ENCODE measurements at regions not wholly inside any gene's neighbourhood (a gene's known extent, or its start where the extent isn't known, plus 50 kb on each side); places are given as distances from the start of the nearest gene placed in this dataset.

- Histone ChIP-seq H3K27me3 (ENCODE audit: insufficient read depth, poor library complexity, severe bottlenecking) (no peaks in the 10 kb centered on the region), H3K27ac (replicated peaks) (no peak overlapping the region), H3K4me3 (replicated peaks; ENCODE audit: insufficient read depth, low read length) (no peak overlapping the region)
- no peak for TF ChIP-seq REST (IDR thresholded peaks at IDR 0.05; ENCODE audit: insufficient replicate concordance, low read depth)
- no peak for TF ChIP-seq CTCF (IDR thresholded peaks at IDR 0.05; ENCODE audit: insufficient read depth, low read length)
- no peak for TF ChIP-seq GABPA (IDR thresholded peaks at IDR 0.05; ENCODE audit: low read depth)
- TF ChIP-seq POLR2AphosphoS5 (IDR thresholded peaks at IDR 0.05; ENCODE audit: low read depth): no peak
- TF ChIP-seq SPI1 (IDR thresholded peaks at IDR 0.05; ENCODE audit: borderline replicate concordance, low read depth): no peak
- DNase-seq (ENCODE audit: low read depth in 1 of 2, low spot score in 1 of 2): no peak
Measured at GRCh38 chr12:24133384-24133783, 183.9 kb upstream of the SOX5 start.

GRCh38 chr12:24127919-24128721 is 178.7 kb upstream of the SOX5 start:
- H3K27ac ChIP-seq (replicated peaks): no peak overlapping the region
- no peak for DNase-seq (ENCODE audit: low read depth in 1 of 2, low spot score in 1 of 2)
- no peak overlapping the region for H3K4me3 ChIP-seq (replicated peaks; ENCODE audit: insufficient read depth, low read length)
- TF ChIP-seq GABPA (IDR thresholded peaks at IDR 0.05; ENCODE audit: low read depth): no peak
- H3K27me3 ChIP-seq (ENCODE audit: insufficient read depth, poor library complexity, severe bottlenecking): no peaks in the 10 kb centered on the region

GRCh38 chr12:24125280-24125679 is 175.8 kb upstream of the SOX5 start:
- Histone ChIP-seq H3K27ac (replicated peaks) (no peak overlapping the region), H3K4me3 (replicated peaks; ENCODE audit: insufficient read depth, low read length) (no peak overlapping the region), H3K27me3 (ENCODE audit: insufficient read depth, poor library complexity, severe bottlenecking) (no peaks in the 10 kb centered on the region)
- no peak for DNase-seq (ENCODE audit: low read depth in 1 of 2, low spot score in 1 of 2)
- TF ChIP-seq REST (IDR thresholded peaks at IDR 0.05; ENCODE audit: insufficient replicate concordance, low read depth) (no peak), SPI1 (IDR thresholded peaks at IDR 0.05; ENCODE audit: borderline replicate concordance, low read depth) (no peak), CTCF (IDR thresholded peaks at IDR 0.05; ENCODE audit: insufficient read depth, low read length) (no peak), POLR2AphosphoS5 (IDR thresholded peaks at IDR 0.05; ENCODE audit: low read depth) (no peak)

DNA sequence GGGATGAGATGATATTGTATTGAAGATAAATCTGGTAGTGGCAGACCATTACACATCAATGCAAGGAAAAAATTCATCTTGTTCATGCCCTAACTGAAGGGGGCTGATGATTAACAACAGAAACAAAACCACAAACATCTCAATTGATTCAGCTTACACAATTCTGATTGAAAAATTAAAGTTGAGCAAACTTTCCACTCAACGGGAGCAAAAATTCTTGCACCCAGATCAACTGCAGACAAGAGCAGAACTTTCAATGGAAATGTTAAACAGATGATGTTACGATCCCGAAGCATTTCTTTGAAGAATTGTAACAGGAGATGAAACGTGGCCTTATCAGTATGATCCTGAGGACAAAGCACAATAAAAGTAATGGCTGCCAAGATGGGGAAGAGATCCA is 172.4 kb upstream of the SOX5 start:
- H3K4me3 ChIP-seq (replicated peaks; ENCODE audit: insufficient read depth, low read length): no peak overlapping the region
- DNase-seq (ENCODE audit: low read depth in 1 of 2, low spot score in 1 of 2): no peak
- H3K27ac ChIP-seq (replicated peaks): no peak overlapping the region
- TF ChIP-seq POLR2AphosphoS5 (IDR thresholded peaks at IDR 0.05; ENCODE audit: low read depth) (no peak), SPI1 (IDR thresholded peaks at IDR 0.05; ENCODE audit: borderline replicate concordance, low read depth) (no peak), GABPA (IDR thresholded peaks at IDR 0.05; ENCODE audit: low read depth) (no peak), REST (IDR thresholded peaks at IDR 0.05; ENCODE audit: insufficient replicate concordance, low read depth) (no peak), CTCF (IDR thresholded peaks at IDR 0.05; ENCODE audit: insufficient read depth, low read length) (no peak)
- H3K27me3 ChIP-seq (ENCODE audit: insufficient read depth, poor library complexity, severe bottlenecking): no peaks in the 10 kb centered on the region
